Tibial nerve (tissue), 4 donors: ENCODE measurements at regions not wholly inside any gene's neighbourhood (a gene's known extent, or its start where the extent isn't known, plus 50 kb on each side); places are given as distances from the start of the nearest gene placed in this dataset.

Experiments
- DNase-seq, 2 donors: peaks; one replicate each; pipeline ENCODE4 v3.0.0-alpha.2; 2019; ENCODE audit warnings: low spot score in 2 of 2
- H3K27ac ChIP-seq, 4 donors: fragments of 200-600 bp; sonication (generic) in 3 of 4; one replicate each; pipeline ENCODE4 v1.5.1; 2017 to 2019; ENCODE audit warnings: mild to moderate bottlenecking in 1 of 4
- H3K27me3 ChIP-seq, 2 donors: fragments of 200-600 bp; sonication (generic) in 1 of 2; one replicate each; pipeline versions ENCODE4 v1.5.1 to v1.6.0; 2017 to 2019
- H3K36me3 ChIP-seq, 3 donors: fragments of 200-600 bp; sonication (generic); one replicate each; pipeline ENCODE4 v1.5.1; 2018 to 2019
- H3K4me1 ChIP-seq, 4 donors: fragments of 200-600 bp; sonication (generic) in 3 of 4; one replicate each; pipeline ENCODE4 v1.5.1; 2017 to 2019
- H3K4me3 ChIP-seq, 4 donors: fragments of 200-600 bp; sonication (generic) in 3 of 4; one replicate each; pipeline ENCODE4 v1.5.1; 2017 to 2019; ENCODE audit warnings: mild to moderate bottlenecking in 1 of 4, moderate library complexity in 1 of 4
- H3K9me3 ChIP-seq, 4 donors: fragments of 200-600 bp; sonication (generic) in 3 of 4; one replicate each; pipeline ENCODE4 v1.5.1; 2017 to 2019
- CTCF ChIP-seq, 5 experiments: fragments of 200-600 bp in 3 of 5; fragments of 450-650 bp in 2 of 5; sonication (generic) in 3 of 5; IDR thresholded peaks; one replicate each; pipeline ENCODE4 v1.5.1; 2016 to 2019; ENCODE audit warnings: antibody characterized with exemption in 5 of 5, mild to moderate bottlenecking in 3 of 5, moderate library complexity in 2 of 5
- EP300 ChIP-seq, 2 donors: sonication (generic); formaldehyde crosslinking; IDR thresholded peaks; one replicate each; pipeline ENCODE4 v1.6.1; 2017; ENCODE audit warnings: antibody characterized with exemption in 2 of 2, mild to moderate bottlenecking in 1 of 2
- POLR2A ChIP-seq, 2 donors: fragments of 450-650 bp; IDR thresholded peaks; one replicate each; pipeline ENCODE4 v1.6.1; 2017; ENCODE audit warnings: antibody characterized with exemption in 2 of 2, mild to moderate bottlenecking in 2 of 2, moderate library complexity in 2 of 2
- WGBS, 2 donors: methylation state at CpG; one replicate each; pipeline ENCODE4 v1.1.5; 2018; 5-methylcytosine and 5-hydroxymethylcytosine counted together

- no peaks in the 10 kb centered on the region for H3K27me3 ChIP-seq
- DNase-seq = no peak
- H3K4me1 ChIP-seq = no peaks in the 10 kb centered on the region
- TF ChIP-seq CTCF (IDR thresholded peaks at IDR 0.05) (no peak), POLR2A (IDR thresholded peaks at IDR 0.05) (no peak), EP300 (IDR thresholded peaks at IDR 0.05) (no peak)
- no peak overlapping the region for H3K27ac ChIP-seq
- H3K36me3 ChIP-seq = no peaks in the 10 kb centered on the region
- no peak overlapping the region for H3K4me3 ChIP-seq
- H3K9me3 ChIP-seq = no peaks in the 10 kb centered on the region
These were observed 264.0 kb upstream of the CCDC179 start for GRCh38 chr11:23124249-23124648.

- Histone ChIP-seq H3K4me1 (no peaks in the 10 kb centered on the region), H3K36me3 (no peaks in the 10 kb centered on the region), H3K4me3 (no peak overlapping the region), H3K27me3 (no peaks in the 10 kb centered on the region), H3K27ac (no peak overlapping the region), H3K9me3 (no peaks in the 10 kb centered on the region)
- DNase-seq = no peak
- 31 to 45% methylated on average over 1 of the region's 1 CpG for WGBS, 2 donors
- no peak for TF ChIP-seq EP300 (IDR thresholded peaks at IDR 0.05)
- TF ChIP-seq CTCF (IDR thresholded peaks at IDR 0.05) = no peak
- TF ChIP-seq POLR2A (IDR thresholded peaks at IDR 0.05) = no peak
These were observed 264.7 kb upstream of the CCDC179 start for GRCh38 chr11:23124996-23125395.

- no peaks in the 10 kb centered on the region for H3K4me1 ChIP-seq
- DNase-seq = no peak
- H3K36me3 ChIP-seq = no peaks in the 10 kb centered on the region
- 55 to 76% methylated on average over 2 of the region's 2 CpGs for WGBS, 2 donors
- peaks cover 0 to 6% (median 0%) of the 10 kb centered on the region in 4 donors for H3K9me3 ChIP-seq
- no peak overlapping the region for H3K27ac ChIP-seq
- no peak overlapping the region for H3K4me3 ChIP-seq
- no peaks in the 10 kb centered on the region for H3K27me3 ChIP-seq
- no peak for TF ChIP-seq EP300 (IDR thresholded peaks at IDR 0.05)
- no peak for TF ChIP-seq CTCF (IDR thresholded peaks at IDR 0.05)
- no peak for TF ChIP-seq POLR2A (IDR thresholded peaks at IDR 0.05)
These were observed 267.4 kb upstream of the CCDC179 start for GRCh38 chr11:23127706-23128105.

- TF ChIP-seq EP300 (IDR thresholded peaks at IDR 0.05) = no peak
- no peak for TF ChIP-seq POLR2A (IDR thresholded peaks at IDR 0.05)
- TF ChIP-seq CTCF (IDR thresholded peaks at IDR 0.05) = no peak
- Histone ChIP-seq H3K4me1 (no peaks in the 10 kb centered on the region), H3K4me3 (no peak overlapping the region), H3K27ac (no peak overlapping the region), H3K27me3 (no peaks in the 10 kb centered on the region), H3K9me3 (peaks cover 0 to 10% (median 3%) of the 10 kb centered on the region in 4 donors), H3K36me3 (no peaks in the 10 kb centered on the region)
- 86 to 100% methylated on average over 1 to 2 of the region's 3 CpGs for WGBS, 2 donors
- DNase-seq = no peak
These were observed 274.4 kb upstream of the CCDC179 start for GRCh38 chr11:23134627-23135026.

- H3K4me3 ChIP-seq = no peak overlapping the region
- no peak overlapping the region for H3K27ac ChIP-seq
- no peak for TF ChIP-seq POLR2A (IDR thresholded peaks at IDR 0.05)
- no peak for TF ChIP-seq EP300 (IDR thresholded peaks at IDR 0.05)
- WGBS, 2 donors = 45 to 70% methylated on average over 1 of the region's 1 CpG
- H3K4me1 ChIP-seq = no peaks in the 10 kb centered on the region
- H3K27me3 ChIP-seq = no peaks in the 10 kb centered on the region
- no peaks in the 10 kb centered on the region for H3K36me3 ChIP-seq
- no peak for DNase-seq
- peaks cover 0 to 6% (median 0%) of the 10 kb centered on the region in 4 donors for H3K9me3 ChIP-seq
These were observed 278.5 kb upstream of the CCDC179 start for GRCh38 chr11:23138761-23139160.

- Histone ChIP-seq H3K9me3 (no peaks in the 10 kb centered on the region), H3K4me3 (no peak overlapping the region), H3K27ac (no peak overlapping the region), H3K36me3 (no peaks in the 10 kb centered on the region), H3K27me3 (no peaks in the 10 kb centered on the region), H3K4me1 (no peaks in the 10 kb centered on the region)
- WGBS, 2 donors = 71 to 86% methylated on average over 2 of the region's 2 CpGs
- DNase-seq = no peak
- no peak for TF ChIP-seq POLR2A (IDR thresholded peaks at IDR 0.05)
- TF ChIP-seq EP300 (IDR thresholded peaks at IDR 0.05) = no peak
- no peak for TF ChIP-seq CTCF (IDR thresholded peaks at IDR 0.05)
These were observed 282.7 kb upstream of the CCDC179 start for GRCh38 chr11:23143022-23143421.
